CD4-positive, alpha-beta T cell treated with Interleukin-6 at 100 ng/mL for 8 hours (primary cell): ENCODE measurements at regions not wholly inside any gene's neighbourhood (a gene's known extent, or its start where the extent isn't known, plus 50 kb on each side); places are given as distances from the start of the nearest gene placed in this dataset.

Experiments used
- DNase-seq: peaks from one replicate; pipeline ENCODE4 v3.0.0-alpha.2; 2020; ENCODE audit warnings: mixed read lengths, low spot score

DNA sequence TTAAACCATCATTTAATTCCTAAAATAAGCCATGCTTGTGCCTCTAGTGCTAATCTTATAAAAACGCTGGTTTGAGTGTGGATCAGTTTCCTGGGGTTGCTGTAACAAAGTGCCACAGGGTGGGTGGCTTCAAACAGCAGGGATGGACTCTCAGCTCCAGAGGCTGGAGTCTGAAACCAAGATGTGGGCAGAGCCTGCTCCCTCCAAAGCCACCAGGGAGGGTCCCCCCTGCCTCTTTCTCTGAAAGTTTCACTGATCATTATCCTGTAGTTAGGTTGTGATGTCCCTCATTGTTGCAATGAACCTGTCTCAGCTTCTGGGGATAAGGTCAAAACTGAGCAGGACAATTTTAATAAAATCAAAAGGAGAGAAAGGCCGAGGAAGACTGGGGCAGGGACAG is 251.9 kb upstream of the TCERG1L start:
- DNase-seq: no peak

DNA sequence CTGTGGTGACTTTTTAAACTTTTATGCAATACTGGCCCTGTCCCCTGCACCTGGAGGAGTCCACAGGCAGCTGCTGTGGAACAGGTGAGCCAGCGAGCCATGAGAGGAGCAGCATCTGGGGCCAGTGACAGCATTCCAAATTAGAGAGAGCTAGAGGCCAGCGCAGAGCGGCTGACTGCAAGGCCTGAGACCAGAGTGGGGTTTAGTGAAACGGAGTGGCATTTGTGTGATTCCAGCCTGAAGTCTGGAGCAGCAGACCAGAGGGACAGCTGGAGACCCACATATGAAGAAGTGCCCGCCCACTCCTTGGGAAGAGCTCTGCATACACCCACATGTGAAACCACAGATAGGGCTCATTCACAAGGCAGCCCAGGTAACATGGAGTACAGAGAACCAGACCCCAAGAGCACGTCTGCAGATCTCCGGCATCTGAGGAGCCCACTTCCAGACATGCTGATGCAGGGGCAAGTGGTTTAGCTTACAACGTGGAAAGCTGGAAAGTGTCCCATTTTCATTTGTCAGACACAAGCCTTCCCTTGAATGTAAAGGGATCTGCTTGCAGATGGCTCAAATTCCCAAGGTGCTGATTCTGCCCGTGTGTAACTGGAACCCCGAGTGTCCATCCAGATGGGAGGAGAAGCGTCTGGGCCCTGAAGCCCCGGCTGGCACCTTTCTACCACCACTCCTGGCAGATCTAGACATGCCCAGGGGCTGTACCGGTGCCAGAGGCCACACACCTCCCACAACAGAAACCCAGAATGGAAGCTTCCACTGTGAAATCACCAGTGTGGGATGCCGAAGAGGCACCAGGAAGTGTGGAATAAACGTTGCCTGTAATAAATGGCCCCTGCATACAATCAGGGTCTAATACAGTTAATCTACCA is 256.0 kb upstream of the TCERG1L start:
- DNase-seq: no peak

DNA sequence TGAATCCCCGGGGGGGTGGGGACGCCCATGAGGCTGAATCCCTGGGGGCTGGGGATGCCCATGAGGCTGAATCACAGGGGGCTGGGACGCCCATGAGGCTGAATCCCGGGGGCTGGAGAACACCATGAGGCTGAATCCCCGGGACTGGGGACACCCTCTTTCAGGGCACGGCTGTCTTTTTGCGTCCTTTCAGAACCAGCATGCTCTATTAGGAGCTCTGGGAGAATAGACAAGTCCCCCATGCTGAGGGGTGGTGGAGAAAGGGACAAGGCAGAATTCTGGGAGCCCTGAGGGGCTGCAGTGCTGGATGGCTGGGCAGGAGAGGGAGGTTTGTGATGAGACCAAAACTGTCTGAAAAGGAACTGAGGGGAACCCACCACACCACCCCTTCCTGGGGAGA is 257.3 kb upstream of the TCERG1L start:
- no peak for DNase-seq

DNA sequence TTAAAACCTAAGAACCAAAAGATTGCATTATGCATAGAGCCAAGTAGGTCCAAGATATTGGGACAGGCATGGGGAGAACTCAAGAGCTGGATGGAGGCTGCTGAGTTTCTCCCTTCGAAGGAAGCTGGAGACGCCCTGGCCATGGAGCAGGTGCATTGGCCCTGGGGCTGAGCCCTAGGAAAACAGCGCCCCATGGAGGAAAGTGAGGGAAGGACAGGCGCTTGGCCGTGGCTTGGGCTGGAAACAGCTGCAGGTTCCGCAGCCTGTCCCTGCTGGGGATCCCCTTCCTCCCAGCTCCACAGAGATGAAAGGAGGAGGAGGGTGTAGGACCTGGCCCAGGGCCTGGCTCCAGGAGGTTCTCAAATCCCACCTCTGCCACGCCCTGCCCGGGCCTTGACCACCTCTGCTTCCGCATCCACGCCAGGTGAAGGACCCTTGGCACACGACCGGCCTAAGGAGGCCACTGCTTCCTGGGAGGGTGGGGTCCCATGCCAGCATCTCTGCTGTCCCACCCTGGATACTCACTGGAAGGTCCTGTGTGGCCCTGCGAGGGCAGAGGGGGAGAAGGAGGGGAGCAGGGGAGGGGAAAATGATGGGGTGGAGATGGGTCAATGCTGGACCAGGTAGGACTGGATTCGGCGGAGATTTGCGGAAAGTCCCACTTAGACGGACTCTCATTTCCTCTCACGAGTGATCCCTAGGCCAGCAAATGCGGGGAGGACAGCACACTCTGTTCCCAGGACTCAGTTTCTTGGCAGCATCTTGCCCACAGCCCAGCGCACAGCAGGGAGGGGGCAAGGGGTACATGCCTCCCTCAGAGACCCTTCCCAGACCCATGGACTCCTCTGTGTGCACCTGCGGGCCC is 258.6 kb upstream of the TCERG1L start:
- no peak for DNase-seq

DNA sequence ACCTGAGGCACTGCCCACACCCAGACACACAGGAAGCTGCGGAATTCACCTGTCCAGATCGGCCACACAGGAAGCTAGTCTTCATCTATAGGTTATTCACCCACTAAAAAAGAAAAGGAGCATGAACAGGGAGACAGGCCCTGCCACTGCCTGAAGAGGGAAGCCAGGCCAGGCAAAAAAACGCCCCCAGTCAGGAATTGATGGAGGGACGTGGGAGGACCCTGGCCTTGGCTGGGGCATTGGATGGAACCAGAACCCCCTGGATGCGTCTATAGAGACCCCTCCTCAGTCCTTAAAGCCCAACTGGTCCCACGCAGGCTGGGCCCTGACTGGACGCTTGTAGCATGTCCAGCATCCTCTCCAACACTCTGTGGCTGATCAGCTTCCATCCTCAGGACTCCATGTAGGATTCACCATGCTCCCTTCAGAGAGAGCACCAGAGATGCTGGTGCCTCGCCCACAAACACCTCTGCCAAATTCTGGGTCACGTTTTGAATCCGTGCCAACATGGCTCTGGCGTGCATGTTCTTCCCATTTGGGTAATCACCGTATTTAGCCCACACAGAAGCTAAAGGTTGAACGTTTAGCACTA is 259.3 kb upstream of the TCERG1L start:
- DNase-seq: no peak

DNA sequence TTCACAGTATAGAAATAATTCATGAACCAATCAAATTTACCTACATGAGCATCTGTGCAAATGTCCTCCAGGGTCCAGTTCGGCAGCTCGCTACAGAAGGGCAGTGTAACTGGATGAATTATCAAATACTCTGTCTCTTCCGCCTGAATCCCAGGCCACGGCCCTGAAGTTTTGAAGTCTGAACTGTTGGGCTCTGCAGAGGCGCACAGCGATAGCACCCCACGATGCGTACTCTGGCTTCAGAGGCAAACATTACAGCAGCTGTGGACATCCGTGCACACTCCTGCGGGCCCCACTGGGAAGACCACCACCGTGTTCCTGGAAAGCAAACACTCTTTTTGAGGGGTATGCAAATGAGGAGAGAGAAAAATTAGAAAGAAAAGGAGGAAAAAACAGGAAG is 259.8 kb upstream of the TCERG1L start:
- DNase-seq: no peak

DNA sequence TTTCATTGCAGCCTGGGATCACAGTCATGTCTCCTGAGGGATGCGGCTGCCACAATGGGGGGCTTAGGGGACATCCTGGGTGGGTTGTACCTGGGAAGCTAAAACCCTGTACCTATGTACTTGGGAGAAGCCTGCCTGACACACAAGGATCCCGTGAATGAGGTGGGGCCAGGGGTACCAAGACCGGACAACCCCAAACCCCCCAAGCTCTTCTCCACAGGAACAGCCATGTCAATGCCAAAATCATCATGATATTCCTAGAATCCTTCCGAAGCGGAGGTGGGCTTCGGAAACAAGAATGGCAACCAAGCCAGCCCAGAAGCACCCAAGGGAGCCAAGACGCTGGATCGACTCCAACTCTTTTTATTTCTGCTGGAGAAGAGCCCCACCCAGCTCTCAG is 260.3 kb upstream of the TCERG1L start:
- DNase-seq: no peak

DNA sequence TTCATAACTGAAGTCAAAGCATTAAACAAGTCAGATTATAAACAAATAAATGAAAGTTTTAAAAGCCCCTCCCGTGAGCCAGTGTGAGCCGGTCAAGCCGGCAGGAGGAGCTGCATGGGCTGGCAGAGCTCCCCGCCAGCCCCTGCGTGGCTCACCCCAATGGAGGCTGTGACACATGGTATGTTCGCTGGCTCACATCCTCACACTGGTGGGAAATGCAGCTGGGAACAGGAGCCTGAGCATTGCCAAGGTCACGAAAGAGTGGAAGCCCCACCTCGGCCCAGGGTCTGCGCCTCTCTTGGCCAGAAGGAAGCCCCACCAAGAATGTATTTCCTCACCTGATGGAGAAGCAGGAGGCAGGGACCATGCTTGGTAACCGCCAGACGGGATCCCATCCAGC is 261.7 kb upstream of the TCERG1L start:
- DNase-seq: no peak

DNA sequence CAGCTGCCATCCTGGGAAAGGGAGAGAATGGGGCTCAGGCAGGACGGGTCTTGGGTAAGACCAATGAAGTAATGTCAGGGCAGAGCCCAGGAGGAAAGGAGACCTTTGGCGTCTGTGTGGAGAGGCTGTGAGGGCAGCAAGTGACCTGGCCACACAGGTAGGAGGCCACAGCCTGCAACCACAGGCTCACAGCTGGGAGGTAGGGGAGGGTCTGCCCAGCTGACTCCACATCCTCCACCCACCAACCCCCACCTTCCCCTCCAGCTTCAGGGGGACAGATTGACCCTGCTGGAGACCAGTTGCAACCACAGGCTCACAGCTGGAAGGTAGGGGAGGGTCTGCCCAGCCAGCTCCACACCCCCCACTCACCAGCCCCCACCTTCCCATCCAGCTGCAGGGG is 262.2 kb upstream of the TCERG1L start:
- DNase-seq: no peak

DNA sequence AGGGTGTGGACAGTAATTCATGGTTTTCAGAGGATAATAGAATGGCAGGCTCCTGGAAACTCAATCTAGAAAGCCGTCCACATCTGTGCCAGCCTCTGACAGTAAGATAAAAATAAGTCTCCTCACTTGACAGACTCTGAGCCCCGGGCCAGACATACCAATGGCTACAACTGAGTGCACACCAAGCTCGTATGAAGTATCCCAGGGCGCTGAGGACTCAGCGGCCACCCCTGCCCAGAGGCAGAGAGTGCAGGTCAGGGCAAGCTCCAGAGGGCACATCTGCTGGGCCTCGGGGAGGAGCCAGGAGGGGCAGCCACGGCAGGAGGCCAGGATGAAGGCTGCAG is 262.8 kb upstream of the TCERG1L start:
- DNase-seq: no peak

DNA sequence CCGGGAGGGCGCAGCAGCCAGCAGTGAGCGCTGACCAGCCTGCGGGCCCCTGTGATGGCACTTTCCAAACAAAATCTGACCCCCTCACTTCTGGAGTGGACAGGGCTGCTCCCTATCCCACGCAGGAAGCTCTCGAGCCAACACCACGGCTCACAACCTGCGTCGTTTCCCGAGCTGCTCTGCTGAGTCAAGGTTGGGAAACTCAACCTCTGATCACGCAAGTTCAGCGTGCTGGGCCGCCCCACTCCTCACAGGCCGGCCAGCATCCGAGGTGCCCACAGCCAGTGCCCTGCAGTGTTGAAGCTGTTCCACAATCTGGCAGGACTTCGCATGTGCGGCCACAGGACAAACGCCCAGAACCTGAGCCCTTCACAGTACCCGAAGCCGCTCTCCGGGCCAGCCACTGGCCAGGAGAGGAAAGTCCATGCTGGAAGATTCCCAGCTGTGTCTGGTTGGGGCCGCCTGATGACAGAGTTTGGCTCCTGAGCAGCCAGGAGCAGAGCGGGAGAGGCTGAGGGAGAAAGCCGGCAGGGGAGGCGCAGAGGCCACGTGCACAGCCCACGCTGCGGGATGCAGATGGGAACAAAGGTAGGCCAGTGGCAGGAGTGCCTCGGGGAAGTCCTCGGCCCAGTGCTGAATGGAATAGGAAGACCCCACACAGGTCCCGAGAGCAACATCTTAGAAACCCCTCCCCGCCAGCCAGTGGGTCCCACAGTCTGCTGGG is 263.3 kb upstream of the TCERG1L start:
- DNase-seq: no peak

DNA sequence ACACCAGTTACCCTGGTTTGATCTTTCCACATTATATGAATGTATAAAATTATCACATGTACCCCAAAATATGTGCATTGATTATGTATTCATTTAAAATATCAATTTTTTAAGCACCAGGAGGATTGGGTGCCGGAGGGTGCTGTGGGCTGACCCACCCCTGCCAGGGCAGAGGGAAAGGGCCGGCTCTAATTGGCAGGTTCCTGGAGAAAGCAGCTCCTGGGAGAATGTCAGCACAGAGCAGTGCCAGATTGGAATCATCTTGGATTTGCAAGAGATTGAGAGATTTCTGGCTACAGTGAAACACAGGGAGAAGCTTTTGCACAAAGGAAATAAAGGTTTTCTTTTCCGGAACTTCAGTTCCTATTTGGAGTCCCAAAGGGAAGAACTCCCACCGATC is 264.4 kb upstream of the TCERG1L start:
- no peak for DNase-seq

DNA sequence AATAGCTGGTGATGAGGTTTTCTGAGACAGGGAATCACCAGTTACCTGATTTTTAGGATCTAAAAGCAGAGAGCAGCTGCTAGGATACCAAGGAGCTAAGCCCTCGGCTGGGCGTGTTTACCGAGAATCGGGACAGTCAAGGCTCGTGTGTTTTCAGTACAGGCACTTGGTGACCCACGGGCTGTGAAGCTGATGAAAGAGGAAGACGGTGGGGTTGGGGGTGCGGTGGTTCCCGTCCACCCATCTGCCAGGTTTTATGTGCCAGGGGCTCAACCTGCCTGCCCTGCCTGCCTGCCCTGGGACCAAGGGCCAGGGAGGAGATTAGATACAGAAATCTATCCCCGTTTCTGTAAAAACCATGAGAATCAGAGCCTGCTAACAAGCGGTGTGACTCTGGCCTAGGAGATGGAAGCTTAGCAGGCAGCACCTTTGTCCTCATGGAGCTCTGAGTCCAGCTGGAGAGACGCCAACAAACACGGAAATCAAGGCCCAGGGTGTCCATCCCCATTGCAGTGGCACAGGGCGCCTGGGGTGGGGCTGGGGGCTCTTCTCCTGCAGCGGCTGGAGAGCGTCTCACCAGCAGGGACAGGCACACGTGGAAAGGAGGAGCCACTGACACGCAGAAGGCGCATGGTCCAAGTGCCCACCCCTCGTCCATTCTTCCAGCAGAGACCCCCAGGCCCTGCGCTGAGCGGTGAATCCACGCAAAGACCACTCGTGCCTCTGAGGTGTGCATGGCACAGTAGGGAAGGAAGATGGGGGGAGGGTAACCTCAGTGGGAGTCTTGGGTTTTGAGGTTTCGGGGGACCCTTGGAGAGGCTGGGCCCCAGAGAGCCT is 265.0 kb upstream of the TCERG1L start:
- DNase-seq: no peak

DNA sequence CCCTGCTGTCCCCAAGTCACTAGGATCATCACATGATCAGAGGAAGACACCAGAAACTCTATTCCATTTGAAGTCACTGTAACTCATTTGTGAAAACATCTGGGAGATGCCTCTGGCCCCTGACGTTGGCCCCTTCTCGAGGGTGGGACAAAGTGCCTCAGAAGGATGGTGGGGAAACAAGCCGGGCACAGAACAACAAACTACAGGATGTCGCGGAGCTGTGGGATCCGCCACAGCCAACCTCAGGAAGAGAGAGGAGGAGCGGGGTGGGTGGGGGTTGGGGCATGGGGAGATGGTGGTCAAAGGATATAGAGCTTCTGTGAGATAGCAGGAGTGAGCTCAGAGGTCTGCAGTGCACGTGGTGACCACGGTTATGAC is 265.6 kb upstream of the TCERG1L start:
- DNase-seq: no peak

DNA sequence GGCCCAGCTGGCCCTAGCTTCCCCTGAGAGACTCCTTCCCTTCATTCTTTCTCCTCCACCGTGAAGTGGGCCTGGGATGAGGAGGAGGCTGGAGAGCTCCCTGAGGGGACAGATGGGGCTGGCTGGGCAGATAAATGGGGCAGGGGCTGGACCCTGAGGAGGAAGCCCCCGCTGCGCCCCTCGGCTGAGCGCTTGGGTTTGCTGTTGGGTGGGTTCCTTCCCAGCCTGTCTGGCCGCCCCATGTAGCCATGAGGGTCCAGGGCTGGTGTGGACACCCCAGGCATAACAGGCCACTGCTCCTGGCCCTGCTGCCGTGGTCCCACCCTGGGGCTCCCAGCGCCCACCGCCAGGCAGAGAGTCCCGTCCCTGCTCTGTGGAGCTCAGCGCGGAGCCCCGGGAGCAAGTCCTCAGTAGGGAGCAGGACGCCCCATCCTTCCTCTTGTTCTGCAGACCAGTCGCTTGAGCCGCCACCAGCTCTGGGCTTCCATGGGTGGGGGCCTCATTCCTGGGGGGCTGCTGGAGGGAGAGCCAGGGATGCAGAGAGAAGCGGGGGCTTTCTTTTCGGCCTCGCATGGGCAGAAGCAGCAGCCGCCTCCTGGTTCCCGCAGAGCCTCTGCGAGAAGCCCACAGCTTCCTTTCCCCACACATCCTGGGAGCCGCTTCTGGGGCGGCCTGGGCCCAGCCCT is 266.4 kb upstream of the TCERG1L start:
- DNase-seq: no peak

DNA sequence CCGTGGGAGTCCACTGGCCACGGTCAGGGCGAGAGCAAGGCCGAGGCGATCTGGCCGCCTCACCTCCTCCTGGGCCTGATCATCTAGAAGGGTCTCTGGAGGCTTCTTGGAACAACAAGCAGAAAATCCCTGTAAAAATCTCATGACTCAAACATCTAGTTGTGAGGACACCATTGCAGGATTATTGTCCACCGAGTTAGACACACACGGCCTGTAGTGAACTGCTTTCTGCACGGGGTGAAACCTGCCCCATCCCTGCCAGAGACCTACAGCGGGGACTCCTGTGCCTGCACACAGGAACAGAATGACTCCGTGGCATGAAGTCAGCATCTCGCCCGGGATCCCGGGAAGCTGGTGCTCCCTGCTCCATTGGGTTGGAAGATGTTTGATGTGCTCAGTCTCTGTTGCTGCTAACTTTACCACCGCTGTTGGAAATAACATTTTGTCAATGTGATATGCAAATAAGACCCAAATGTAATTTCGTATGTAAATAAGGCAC is 267.0 kb upstream of the TCERG1L start:
- DNase-seq: no peak

DNA sequence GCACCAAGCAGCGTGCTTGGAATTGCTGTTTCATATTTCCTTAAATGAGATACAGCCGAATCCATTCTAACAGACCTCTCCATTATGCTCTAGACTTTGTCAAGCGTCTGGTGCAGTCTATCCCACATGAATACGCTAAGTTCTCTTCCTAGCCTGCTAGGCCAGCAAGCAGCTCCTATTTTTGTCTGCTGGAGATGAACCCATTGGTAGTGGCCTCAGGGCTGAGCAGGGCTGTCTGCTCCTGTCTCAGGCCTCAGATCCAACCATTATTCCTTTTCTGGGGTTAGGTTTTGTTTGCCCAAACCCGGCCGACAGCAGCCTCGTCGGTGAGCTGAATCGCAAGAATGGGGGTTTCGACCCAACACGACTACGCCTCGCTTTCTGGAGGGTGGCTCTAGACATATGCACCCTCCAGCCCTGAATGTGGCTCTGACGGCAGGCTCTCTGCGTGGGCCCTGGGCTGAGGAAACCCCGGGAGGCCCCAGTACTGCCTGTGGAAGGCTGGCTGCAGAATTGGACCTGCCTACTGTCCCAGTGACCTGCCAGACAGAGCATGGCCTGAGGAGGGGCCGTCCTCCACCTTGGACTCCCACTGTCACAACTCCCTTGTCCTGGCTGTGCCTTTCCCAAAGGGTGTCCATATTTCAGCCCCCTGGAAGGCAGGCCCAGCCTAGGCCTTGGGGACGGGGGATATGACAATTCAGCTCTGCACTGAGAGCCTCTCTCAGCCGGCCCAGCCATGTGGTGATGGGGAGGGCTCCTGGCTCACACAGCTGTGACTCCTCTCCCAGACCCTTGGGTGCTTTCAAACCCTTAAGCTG is 267.9 kb upstream of the TCERG1L start:
- no peak for DNase-seq

DNA sequence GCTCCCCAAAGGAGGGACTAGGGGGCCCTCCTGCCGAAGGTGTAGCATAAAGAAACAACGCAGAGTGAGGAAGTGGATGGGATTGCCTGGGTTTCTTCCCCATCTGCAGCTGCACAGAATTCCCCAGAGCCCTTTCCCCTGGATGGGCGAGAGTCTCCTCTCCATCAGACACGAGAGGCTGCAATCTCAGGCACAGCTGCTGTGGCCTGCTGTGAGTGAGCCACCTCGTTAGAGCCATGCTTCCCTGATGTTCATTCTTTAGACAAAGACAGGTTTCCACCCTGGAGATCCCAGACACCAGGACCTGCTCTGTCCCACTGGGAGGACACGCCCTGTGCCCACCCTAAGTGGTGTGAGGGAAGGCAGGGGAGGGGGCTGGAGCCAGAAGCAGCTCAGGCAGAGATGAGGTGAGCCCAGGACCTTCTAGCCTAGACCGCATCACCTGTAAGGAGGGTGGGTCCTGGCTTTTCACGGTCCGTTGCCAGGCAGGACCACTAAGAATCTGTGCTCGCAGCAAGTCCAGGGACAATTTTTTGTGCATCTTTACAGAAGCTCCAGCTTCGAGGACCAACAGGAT is 268.6 kb upstream of the TCERG1L start:
- DNase-seq: no peak

DNA sequence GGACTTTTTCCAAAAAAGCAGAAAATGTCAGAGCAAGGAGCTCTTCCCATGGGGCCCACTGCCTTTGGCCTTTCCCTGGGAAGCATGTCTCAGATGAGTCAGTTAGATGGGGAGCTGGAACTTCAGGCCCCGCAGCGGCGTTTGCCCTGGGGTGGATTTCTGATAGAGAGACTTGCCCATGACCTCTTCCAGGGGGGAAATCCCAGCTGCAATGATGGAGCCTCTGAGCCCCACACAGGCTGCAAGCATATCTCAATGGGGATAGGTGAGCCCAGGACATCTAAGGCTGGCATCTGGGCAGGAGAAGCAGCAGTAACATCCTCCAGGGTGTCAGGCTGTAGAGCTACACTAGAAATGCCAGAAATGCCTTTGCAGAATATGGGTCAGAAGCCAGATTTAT is 269.2 kb upstream of the TCERG1L start:
- DNase-seq: no peak
